PC-9 (cell line): ENCODE measurements at regions not wholly inside any gene's neighbourhood (a gene's known extent, or its start where the extent isn't known, plus 50 kb on each side); places are given as distances from the start of the nearest gene placed in this dataset.

Experiments
- CTCF ChIP-seq: fragments of 200-600 bp; sonication (generic); conservative IDR thresholded peaks from 2 replicates; pipeline ENCODE4 v1.6.1; 2017; ENCODE audit warnings: mixed run types, antibody characterized with exemption, mild to moderate bottlenecking, moderate library complexity
- EZH2 ChIP-seq: fragments of 200-600 bp; sonication (generic); IDR thresholded peaks from 2 replicates; pipeline ENCODE4 v1.8.0; 2017; ENCODE audit warnings: antibody characterized with exemption, low read depth

GRCh38 chr6:151175662-151176445 lies 63.9 kb upstream of the AKAP12 start:
- TF ChIP-seq CTCF = no peak
- no peak for TF ChIP-seq EZH2
